Bronchial epithelial cell (primary cell): ENCODE measurements at regions not wholly inside any gene's neighbourhood (a gene's known extent, or its start where the extent isn't known, plus 50 kb on each side); places are given as distances from the start of the nearest gene placed in this dataset.

Source experiments
- DNase-seq: peaks from one replicate; pipeline ENCODE4 v3.0.0-alpha.2; 2010; ENCODE audit warnings: low read depth
- FAIRE-seq: peaks from 2 replicates; lab custom pipeline; 2011; peaks lifted over from hg19 to GRCh38; lab: Jason Lieb, UNC
- H3K27me3 ChIP-seq: 2 replicates; pipeline ENCODE4 v1.5.1; 2011; ENCODE audit warnings: low read length; ENCODE audit not compliant: control insufficient read depth, insufficient read depth
- H3K36me3 ChIP-seq: 2 replicates; pipeline ENCODE4 v1.5.1; 2011; ENCODE audit warnings: low read length; ENCODE audit not compliant: control insufficient read depth, insufficient read depth
- H3K4me3 ChIP-seq: 2 replicates; pipeline ENCODE4 v1.5.1; 2011; ENCODE audit warnings: mild to moderate bottlenecking, low read depth, low read length, control low read depth
- CTCF ChIP-seq: IDR thresholded peaks from 2 replicates; pipeline ENCODE4 v1.5.1; 2011; ENCODE audit warnings: mild to moderate bottlenecking, moderate library complexity, low read length, control low read depth, inconsistent platforms; ENCODE audit not compliant: insufficient read depth, severe bottlenecking

GRCh38 chr6:137763436-137763835 is 103.6 kb upstream of the TNFAIP3 start:
- FAIRE-seq (no peak), DNase-seq (no peak)
- no peak for TF ChIP-seq CTCF
- Histone ChIP-seq H3K27me3 (no peaks in the 10 kb centered on the region), H3K36me3 (no peaks in the 10 kb centered on the region), H3K4me3 (no peak overlapping the region)

DNA sequence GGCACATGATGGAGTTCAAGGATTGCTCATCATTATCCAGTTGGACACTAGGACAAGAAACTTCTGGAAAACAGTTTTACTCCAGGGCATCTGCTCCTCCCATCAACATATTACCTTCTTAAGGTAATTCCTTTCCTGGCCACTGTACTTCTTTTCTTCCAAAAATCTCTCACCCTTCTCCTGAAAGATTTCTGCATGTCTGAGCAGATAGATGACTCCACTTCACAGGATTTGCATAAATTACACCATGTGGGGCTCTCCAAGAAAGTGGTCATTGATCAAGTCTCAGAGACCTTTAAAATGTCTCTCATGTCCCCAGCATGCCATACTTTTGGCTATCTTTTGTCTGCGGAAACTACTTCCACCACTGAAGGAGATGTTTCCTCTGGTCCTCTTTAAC is 103.2 kb upstream of the TNFAIP3 start:
- H3K27me3 ChIP-seq = no peaks in the 10 kb centered on the region
- no peak overlapping the region for H3K4me3 ChIP-seq
- TF ChIP-seq CTCF = no peak
- H3K36me3 ChIP-seq = no peaks in the 10 kb centered on the region
- DNase-seq = peak; percentile 82
- no peak for FAIRE-seq

GRCh38 chr6:137764464-137764863 is 102.6 kb upstream of the TNFAIP3 start:
- FAIRE-seq (no peak), DNase-seq (peak; percentile 98)

GRCh38 chr6:137765059-137765458 is 102.0 kb upstream of the TNFAIP3 start:
- H3K36me3 ChIP-seq = no peaks in the 10 kb centered on the region
- peak; percentile 76 for DNase-seq
- TF ChIP-seq CTCF = no peak
- H3K27me3 ChIP-seq = no peaks in the 10 kb centered on the region
- no peak overlapping the region for H3K4me3 ChIP-seq
- no peak for FAIRE-seq

More at GRCh38 chr6:137764464-137764863, 102.6 kb upstream of the TNFAIP3 start:
- TF ChIP-seq CTCF = no peak
- Histone ChIP-seq H3K36me3 (no peaks in the 10 kb centered on the region), H3K27me3 (no peaks in the 10 kb centered on the region), H3K4me3 (no peak overlapping the region)

DNA sequence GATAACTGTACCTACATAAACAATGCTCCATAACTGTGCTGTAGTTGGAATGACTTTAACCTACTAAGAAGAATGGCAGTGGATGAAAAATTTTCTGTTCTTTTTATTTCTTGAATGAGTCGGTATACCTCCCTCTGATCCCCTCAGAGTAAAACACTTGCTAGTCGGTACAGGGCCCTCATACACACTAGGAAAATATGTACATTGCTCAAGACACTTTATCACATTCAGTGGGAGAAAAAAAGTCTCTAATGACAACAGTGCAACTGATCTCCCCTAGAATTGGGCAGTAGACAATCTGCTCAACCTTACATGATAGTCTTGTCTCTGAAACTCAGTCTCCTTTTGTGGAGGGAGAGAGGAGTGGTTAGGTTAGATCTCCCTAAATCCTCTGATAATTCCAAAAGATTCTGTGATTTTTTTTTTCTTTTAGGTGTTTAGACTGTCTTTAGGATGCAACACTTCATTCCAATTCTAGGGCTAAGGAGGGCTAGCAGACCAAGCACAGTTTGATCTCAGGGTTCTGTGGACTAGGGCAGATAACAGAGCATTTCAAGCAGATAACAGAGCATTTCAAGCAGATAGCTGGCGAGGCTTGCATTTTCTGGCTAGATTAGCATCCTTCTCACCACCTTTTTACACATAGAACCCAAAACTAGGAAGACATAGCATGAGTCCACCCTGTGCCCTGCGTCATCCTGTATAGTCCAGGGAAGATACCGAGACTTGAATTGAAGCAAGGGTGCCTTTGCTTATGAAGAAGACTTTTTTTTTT is 100.3 kb upstream of the TNFAIP3 start:
- Histone ChIP-seq H3K4me3 (no peak overlapping the region), H3K27me3 (no peaks in the 10 kb centered on the region), H3K36me3 (no peaks in the 10 kb centered on the region)
- DNase-seq = no peak
- no peak for TF ChIP-seq CTCF
- FAIRE-seq = no peak

GRCh38 chr6:137767465-137767864 is 99.6 kb upstream of the TNFAIP3 start:
- FAIRE-seq (no peak), DNase-seq (no peak)
- TF ChIP-seq CTCF = no peak
- no peak overlapping the region for H3K4me3 ChIP-seq
- no peaks in the 10 kb centered on the region for H3K36me3 ChIP-seq
- H3K27me3 ChIP-seq = no peaks in the 10 kb centered on the region
